DOHH2 (cell line): ENCODE measurements at regions not wholly inside any gene's neighbourhood (a gene's known extent, or its start where the extent isn't known, plus 50 kb on each side); places are given as distances from the start of the nearest gene placed in this dataset.

Source experiments
- CTCF ChIP-seq: fragments of 200-600 bp; sonication (generic); IDR thresholded peaks from one replicate; pipeline ENCODE4 v1.5.1; 2014; ENCODE audit warnings: antibody characterized with exemption, mild to moderate bottlenecking, low read depth, low read length; ENCODE audit not compliant: poor library complexity, severe bottlenecking
- EZH2phosphoT487 ChIP-seq: fragments of 200-600 bp; sonication (generic); IDR thresholded peaks from 2 replicates; pipeline ENCODE4 v1.6.1; 2017; ENCODE audit warnings: borderline replicate concordance, mild to moderate bottlenecking, antibody characterized with exemption, low read length, moderate library complexity, mixed read lengths

GRCh38 chr3:10703875-10704274 is 112.2 kb upstream of the SLC6A11 start:
- TF ChIP-seq EZH2phosphoT487 (no peak), CTCF (peak; percentile 19)
